Upper lobe of left lung (tissue), 6 donors: ENCODE measurements at regions not wholly inside any gene's neighbourhood (a gene's known extent, or its start where the extent isn't known, plus 50 kb on each side); places are given as distances from the start of the nearest gene placed in this dataset.

Experiments used
- ATAC-seq, 2 donors: fragments of 200-7000 bp; cut with Tn5 transposase; one replicate each; pipeline ENCODE4 v1.9.1; 2022; ENCODE audit warnings: mild to moderate bottlenecking in 2 of 2, moderate library complexity in 2 of 2; ENCODE audit not compliant: low FRiP score in 2 of 2
- DNase-seq, 2 donors: peaks; one replicate each; pipeline ENCODE4 v3.0.0-alpha.2; 2019 to 2020
- H3K27ac ChIP-seq, 4 donors: fragments of 200-600 bp; sonication (generic); one replicate each; pipeline ENCODE4 v1.5.1; 2016 to 2019
- H3K27me3 ChIP-seq, 4 donors: fragments of 200-600 bp; sonication (generic); one replicate each; pipeline ENCODE4 v1.5.1; 2017 to 2019
- H3K36me3 ChIP-seq, 4 donors: fragments of 200-600 bp; sonication (generic); one replicate each; pipeline ENCODE4 v1.5.1; 2016 to 2019
- H3K4me1 ChIP-seq, 4 donors: fragments of 200-600 bp; sonication (generic); one replicate each; pipeline ENCODE4 v1.5.1; 2018 to 2019
- H3K4me3 ChIP-seq, 4 donors: fragments of 200-600 bp; sonication (generic); one replicate each; pipeline ENCODE4 v1.5.1; 2017 to 2019; ENCODE audit warnings: mild to moderate bottlenecking in 2 of 4, moderate library complexity in 1 of 4
- H3K9me3 ChIP-seq, 4 donors: fragments of 200-600 bp; sonication (generic); one replicate each; pipeline ENCODE4 v1.5.1; 2018 to 2019
- CTCF ChIP-seq, 6 experiments: fragments of 450-650 bp in 4 of 6; fragments of 200-600 bp in 2 of 6; sonication (generic) in 2 of 6; IDR thresholded peaks; one replicate each; pipeline ENCODE4 v1.5.1; 2016 to 2019; ENCODE audit warnings: antibody characterized with exemption in 6 of 6
- EP300 ChIP-seq, 4 donors: sonication (generic); formaldehyde crosslinking; IDR thresholded peaks; one replicate each; pipeline ENCODE4 v1.5.1; 2017; ENCODE audit warnings: antibody characterized with exemption in 4 of 4, control low read depth in 2 of 4
- POLR2A ChIP-seq, 4 donors: fragments of 450-650 bp; IDR thresholded peaks; one replicate each; pipeline ENCODE4 v1.5.1; 2016 to 2017; ENCODE audit warnings: antibody characterized with exemption in 4 of 4, mild to moderate bottlenecking in 2 of 4
- POLR2AphosphoS5 ChIP-seq, 2 donors: sonication (generic); formaldehyde crosslinking; IDR thresholded peaks; one replicate each; pipeline ENCODE4 v1.5.1; 2017; ENCODE audit warnings: antibody characterized with exemption in 2 of 2
- WGBS, 2 donors: methylation state at CpG; one replicate each; pipeline ENCODE4 v1.1.5; 2017 to 2018; 5-methylcytosine and 5-hydroxymethylcytosine counted together
- donor health status: DM: no; HTN: no; CAD: no; lungs with moderate emphysema.
- donor health status: DM: no; HTN: yes; CAD: no; lungs with severe emphysema.

GRCh38 chr19:34580408-34580807 is 96.6 kb downstream of the SCGB2B2 start:
- no peak for DNase-seq
- peaks cover 0 to 7% (median 0%) of the 10 kb centered on the region in 4 donors for H3K4me1 ChIP-seq
- H3K27ac ChIP-seq, result no peak overlapping the region
- no peaks in the 10 kb centered on the region for H3K9me3 ChIP-seq
- ATAC-seq, result no peak
- H3K36me3 ChIP-seq, result no peaks in the 10 kb centered on the region
- no peaks in the 10 kb centered on the region for H3K27me3 ChIP-seq
- no peak for TF ChIP-seq POLR2A (IDR thresholded peaks at IDR 0.05)
- 68% methylated on average over 8 of the region's 8 CpGs for WGBS, 2 donors
- H3K4me3 ChIP-seq, result no peak overlapping the region

- DNase-seq (no peak), ATAC-seq (no peak)
- Histone ChIP-seq H3K4me3 (no peak overlapping the region), H3K4me1 (peaks cover 0 to 7% (median 0%) of the 10 kb centered on the region in 4 donors), H3K9me3 (no peaks in the 10 kb centered on the region), H3K27ac (no peak overlapping the region), H3K36me3 (no peaks in the 10 kb centered on the region), H3K27me3 (no peaks in the 10 kb centered on the region)
- no peak for TF ChIP-seq EP300 (IDR thresholded peaks at IDR 0.05)
- TF ChIP-seq CTCF (IDR thresholded peaks at IDR 0.05), result no peak
- TF ChIP-seq POLR2AphosphoS5 (IDR thresholded peaks at IDR 0.05), result no peak
- WGBS, 2 donors, result 88 to 90% methylated on average over 3 of the region's 4 CpGs
These were observed 97.0 kb downstream of the SCGB2B2 start for GRCh38 chr19:34580055-34580336.

GRCh38 chr19:34579281-34580054 is 97.5 kb downstream of the SCGB2B2 start:
- Histone ChIP-seq H3K4me3 (no peak overlapping the region), H3K4me1 (peaks cover 0 to 7% (median 0%) of the 10 kb centered on the region in 4 donors), H3K36me3 (no peaks in the 10 kb centered on the region), H3K9me3 (no peaks in the 10 kb centered on the region), H3K27ac (no peak overlapping the region), H3K27me3 (no peaks in the 10 kb centered on the region)
- ATAC-seq, result peak in 1 of 2 donors; percentile 13
- WGBS, 2 donors, result 80 to 81% methylated on average over 10 to 12 of the region's 14 CpGs
- no peak for TF ChIP-seq CTCF (IDR thresholded peaks at IDR 0.05)
- TF ChIP-seq POLR2AphosphoS5 (IDR thresholded peaks at IDR 0.05), result no peak
- no peak for TF ChIP-seq EP300 (IDR thresholded peaks at IDR 0.05)
- TF ChIP-seq POLR2A (IDR thresholded peaks at IDR 0.05), result no peak
- no peak for DNase-seq

GRCh38 chr19:34578751-34579150 is 97.2 kb downstream of the WTIP start:
- WGBS, 2 donors, result 78% methylated on average over 5 of the region's 5 CpGs; no CpG with 5 or more reads in 1 of the 2 donors
- no peak for ATAC-seq
- DNase-seq, result no peak
- Histone ChIP-seq H3K4me1 (peaks cover 0 to 7% (median 0%) of the 10 kb centered on the region in 4 donors), H3K9me3 (no peaks in the 10 kb centered on the region), H3K36me3 (no peaks in the 10 kb centered on the region), H3K4me3 (no peak overlapping the region), H3K27ac (no peak overlapping the region), H3K27me3 (no peaks in the 10 kb centered on the region)
- no peak for TF ChIP-seq POLR2A (IDR thresholded peaks at IDR 0.05)
- no peak for TF ChIP-seq EP300 (IDR thresholded peaks at IDR 0.05)
- no peak for TF ChIP-seq POLR2AphosphoS5 (IDR thresholded peaks at IDR 0.05)
- no peak for TF ChIP-seq CTCF (IDR thresholded peaks at IDR 0.05)

- no peaks in the 10 kb centered on the region for H3K9me3 ChIP-seq
- ATAC-seq, result no peak
- 73 to 83% methylated on average over 1 to 3 of the region's 4 CpGs for WGBS, 2 donors
These were observed 96.6 kb downstream of the WTIP start for GRCh38 chr19:34578173-34578572.

More at GRCh38 chr19:34578173-34578572, 96.6 kb downstream of the WTIP start:
- H3K27ac ChIP-seq, result no peak overlapping the region
- no peak for DNase-seq
- H3K4me1 ChIP-seq, result peaks cover 0 to 7% (median 0%) of the 10 kb centered on the region in 4 donors
- H3K4me3 ChIP-seq, result no peak overlapping the region
- no peaks in the 10 kb centered on the region for H3K27me3 ChIP-seq
- H3K36me3 ChIP-seq, result no peaks in the 10 kb centered on the region
- TF ChIP-seq EP300 (IDR thresholded peaks at IDR 0.05) (no peak), CTCF (IDR thresholded peaks at IDR 0.05) (no peak), POLR2AphosphoS5 (IDR thresholded peaks at IDR 0.05) (no peak), POLR2A (IDR thresholded peaks at IDR 0.05) (no peak)
